Hematopoietic multipotent progenitor cell treated with erythropoietin and hydrocortisone succinate and interleukin-3 and kit ligand, for 6 days (in vitro differentiated cells): ENCODE measurements at regions not wholly inside any gene's neighbourhood (a gene's known extent, or its start where the extent isn't known, plus 50 kb on each side); places are given as distances from the start of the nearest gene placed in this dataset.
"Not testable (repeated sequence)": the region's sequence is repeated elsewhere in the genome, so short reads cannot be mapped to it uniquely, and the experiment has no call there.

ENCODE experiments used
- DNase-seq: peaks from one replicate; pipeline ENCODE4 v3.0.0-alpha.2; 2015

DNA sequence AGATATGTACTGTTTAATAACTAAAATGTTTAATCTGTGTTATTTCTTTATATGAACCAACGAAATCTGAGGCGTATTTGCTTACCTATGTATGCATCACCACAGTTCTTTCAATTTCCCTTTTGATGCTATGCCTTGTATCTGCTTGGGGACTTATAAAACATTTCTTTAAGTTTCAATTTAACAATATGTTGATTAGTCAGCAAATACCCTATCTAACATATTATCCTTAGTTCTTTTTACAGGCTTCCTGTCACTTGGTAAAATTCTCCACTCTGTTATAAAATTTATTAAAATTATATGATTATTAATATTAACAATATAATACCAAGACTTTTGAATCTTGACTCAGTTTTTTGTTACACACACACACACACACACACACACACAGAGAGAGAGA is 174.3 kb downstream of the CPS1 start:
- DNase-seq, result no peak

DNA sequence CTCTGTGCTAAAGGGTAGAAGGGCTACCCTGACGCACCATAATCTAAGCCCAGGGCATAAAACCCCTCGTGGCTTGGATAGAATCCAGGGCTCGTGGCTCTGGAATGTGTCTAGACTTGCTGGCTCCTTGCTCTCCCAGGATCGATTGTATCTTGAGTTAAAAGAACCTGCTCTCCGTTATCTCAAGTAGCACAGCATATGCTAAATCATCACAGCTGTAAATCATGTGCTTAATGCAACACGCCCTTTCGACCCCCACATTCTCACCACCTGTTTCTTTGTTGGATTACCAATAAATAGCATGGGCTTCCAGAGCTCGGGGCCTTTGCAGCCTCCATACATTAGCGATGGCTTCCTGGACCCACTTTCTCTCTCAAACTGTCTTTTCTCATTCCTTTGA is 190.4 kb downstream of the CPS1 start:
- DNase-seq, result not testable (repeated sequence)

DNA sequence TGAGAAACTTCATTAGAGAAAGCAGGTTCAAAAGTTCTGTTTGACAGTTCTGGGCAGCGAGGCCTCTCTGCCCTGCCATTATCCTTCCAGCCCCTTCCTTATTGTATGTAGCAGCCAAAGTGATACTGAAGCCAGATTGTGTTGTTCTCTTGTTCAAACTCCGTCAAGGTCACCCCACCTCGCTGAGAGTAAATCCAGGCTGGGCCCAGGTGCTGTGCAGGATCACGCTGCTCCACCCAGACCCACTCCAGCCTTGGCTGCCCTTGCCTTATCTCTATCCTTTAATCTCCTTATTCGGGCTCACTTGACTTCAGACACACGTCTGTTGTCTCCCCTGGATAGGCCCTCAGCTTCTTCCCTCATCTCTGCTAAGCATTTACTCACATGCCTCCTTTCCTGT is 196.1 kb downstream of the CPS1 start:
- DNase-seq, result no peak

GRCh38 chr2:210753386-210753785 is 197.0 kb downstream of the CPS1 start:
- no peak for DNase-seq

DNA sequence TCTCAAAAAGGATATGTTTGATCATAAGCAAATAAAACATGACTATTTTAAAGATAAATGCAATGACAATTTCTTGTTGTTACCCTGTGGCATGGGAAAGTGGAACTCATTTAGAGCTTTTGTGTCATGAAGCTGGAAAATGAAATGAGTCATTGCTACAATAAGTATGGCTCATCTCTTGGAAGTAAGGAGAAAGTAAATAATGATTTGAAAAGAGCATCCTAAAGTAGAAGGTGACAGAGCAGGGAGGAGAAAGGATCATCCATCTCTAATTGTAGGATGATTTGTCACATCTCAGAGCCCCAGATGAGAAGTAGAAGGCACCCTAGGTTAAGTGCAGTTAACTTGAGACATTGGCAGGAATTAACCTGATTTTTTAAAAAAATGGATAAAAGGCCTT is 200.5 kb downstream of the CPS1 start:
- DNase-seq, result no peak

- no peak for DNase-seq
Measured at GRCh38 chr2:210762604-210763588, 206.5 kb downstream of the CPS1 start.

DNA sequence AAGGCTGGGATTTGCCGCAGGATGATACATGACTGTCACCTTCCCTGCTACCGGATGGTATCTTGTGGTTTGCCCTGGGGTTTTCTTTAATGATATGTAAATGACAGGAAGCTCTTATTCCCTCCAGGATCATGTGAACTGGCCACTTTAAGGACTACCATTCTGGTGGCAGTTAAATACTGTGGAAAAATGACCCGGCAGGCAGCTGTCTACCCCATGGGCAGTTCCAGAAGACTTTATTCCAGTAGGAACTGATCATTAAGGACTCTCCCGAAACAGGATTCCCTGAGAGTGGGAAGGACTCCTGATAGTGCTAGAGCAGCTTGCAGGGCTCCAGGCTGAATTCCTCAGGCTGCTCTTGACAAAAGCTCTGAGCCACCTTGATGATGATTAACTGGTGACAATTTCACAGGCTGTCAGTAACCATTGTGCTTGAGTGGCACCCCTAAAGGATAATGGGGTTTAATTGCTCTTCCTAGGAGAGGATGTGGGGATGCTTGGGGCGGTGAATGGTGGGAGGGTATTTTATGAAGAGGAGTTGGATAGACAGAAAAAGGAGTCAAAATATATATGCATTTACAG is 212.0 kb downstream of the CPS1 start:
- DNase-seq, result no peak

- no peak for DNase-seq
Measured at GRCh38 chr2:210776756-210777155, 220.4 kb downstream of the CPS1 start.

- no peak for DNase-seq
Measured at GRCh38 chr2:210782222-210782621, 225.8 kb downstream of the CPS1 start.

DNA sequence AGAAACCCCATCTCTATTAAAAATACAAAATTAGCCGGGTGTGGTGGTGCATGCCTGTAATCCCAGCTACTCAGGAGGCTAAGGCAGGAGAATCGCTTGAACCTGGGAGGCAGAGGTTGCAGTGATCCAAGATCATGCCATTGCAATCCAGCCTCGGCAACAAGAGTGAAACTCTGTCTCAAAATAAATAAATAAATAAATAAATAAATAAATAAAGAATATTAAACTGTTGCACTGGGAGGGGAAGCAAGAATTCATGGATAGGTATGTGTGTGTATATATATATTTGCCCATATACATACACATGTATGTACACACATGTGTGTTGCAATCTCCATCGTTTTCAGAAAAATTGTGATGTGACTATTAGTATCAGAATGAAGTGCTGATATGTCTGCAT is 231.4 kb downstream of the CPS1 start:
- DNase-seq, result not testable (repeated sequence)

- DNase-seq, result no peak
Measured at GRCh38 chr2:210792000-210792399, 235.6 kb downstream of the CPS1 start.

DNA sequence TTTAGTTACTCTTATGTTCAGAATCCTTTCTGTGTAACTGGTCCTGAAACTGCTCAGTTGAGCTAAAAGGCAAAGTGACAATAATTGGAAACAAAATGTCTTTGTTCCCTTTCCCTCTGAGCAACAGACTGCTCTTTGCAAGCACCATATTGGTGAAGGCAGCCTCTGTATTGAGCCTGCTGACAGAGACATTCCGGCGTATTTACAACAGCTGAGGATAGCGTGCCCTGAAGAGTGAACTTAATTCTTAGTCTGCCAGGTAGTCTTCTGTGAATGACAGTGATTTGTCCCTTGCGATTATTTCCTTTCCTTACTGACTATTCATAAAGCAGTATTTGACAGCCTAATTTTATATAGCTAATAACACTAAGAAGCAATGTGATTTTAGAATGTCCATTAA is 239.1 kb downstream of the CPS1 start:
- DNase-seq, result no peak

DNA sequence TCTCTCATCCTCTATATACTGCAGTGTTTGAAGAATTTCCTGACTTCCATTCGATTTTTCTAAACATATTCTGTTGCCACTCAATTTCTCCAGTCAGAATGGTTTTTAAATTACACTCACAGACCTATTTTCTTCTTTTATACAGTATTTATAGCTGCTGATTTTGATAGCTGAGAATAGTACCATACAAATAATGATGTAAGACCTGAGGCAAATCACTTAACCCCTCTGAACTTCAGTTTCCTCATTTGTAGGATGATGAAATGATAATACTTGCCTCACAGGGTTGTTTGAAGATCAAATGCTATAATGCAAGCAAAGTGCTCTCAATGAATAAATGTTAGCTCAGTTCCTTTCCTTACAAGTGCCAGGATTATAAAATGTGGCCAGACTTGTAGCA is 241.8 kb downstream of the CPS1 start:
- no peak for DNase-seq

- no peak for DNase-seq
Measured at GRCh38 chr2:210814251-210815025, 258.0 kb downstream of the CPS1 start.

- no peak for DNase-seq
Measured at GRCh38 chr2:210816769-210817168, 260.4 kb downstream of the CPS1 start.

GRCh38 chr2:210818473-210818872 is 262.1 kb downstream of the CPS1 start:
- no peak for DNase-seq

DNA sequence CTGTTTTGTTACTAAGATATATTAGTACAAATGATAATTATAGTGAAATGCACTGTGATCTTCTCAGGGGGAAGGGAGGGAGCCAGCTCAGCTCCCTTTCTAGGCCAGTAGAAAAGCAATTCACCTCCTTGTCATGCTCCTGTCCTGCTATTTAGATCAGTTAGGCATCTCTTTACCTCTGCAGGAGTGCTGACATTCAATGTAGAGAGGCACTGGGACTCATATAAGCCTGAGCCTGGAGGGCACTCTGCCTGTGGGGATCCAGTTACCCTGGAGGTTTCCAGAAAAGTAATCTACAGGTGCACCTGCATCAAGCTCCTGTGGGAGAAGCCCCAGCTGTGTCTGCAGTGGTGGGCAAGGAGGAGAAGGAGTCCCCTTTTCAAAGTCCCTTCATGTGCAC is 277.0 kb downstream of the CPS1 start:
- no peak for DNase-seq

- DNase-seq, result no peak
Measured at GRCh38 chr2:210839034-210839433, 282.6 kb downstream of the CPS1 start.

GRCh38 chr2:210839450-210839849 is 283.1 kb downstream of the CPS1 start:
- DNase-seq, result no peak

DNA sequence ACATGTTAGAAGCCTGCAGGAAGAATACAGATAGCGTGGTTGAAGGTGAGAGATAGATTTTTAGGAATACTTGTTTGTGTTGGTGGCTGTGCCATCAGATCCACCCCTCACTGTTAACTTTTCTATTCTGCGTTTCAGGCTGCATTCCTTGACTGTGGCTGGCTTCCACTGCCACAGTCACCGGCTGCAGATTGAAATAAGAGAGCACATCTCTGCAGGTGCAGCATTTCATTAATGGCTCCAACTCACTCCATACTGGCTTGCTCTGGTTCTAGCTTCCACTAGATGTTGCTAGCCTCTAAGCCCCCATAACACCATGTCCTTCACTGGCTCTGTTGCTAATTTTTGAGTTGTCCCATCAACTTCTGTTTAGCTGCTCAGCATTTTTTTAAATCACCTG is 286.5 kb downstream of the CPS1 start:
- no peak for DNase-seq

DNA sequence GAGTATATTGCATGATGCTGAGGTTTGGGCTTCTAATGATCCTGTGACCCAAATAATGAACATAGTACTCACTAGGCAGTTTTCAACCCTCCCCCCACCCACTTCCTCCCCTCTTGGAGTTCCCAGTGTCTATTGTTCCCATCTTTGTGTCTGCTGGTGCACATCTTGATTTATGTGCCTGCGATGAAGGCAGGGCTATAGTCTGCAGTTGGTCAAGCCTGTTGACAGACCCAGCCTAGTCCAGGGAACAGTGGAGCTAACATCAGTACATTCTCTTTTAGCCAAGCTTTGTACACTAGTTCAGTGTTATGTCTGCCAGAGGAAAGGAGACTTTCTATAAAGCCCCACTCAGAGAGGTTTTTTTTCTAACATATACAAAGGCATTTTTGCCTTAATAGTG is 287.6 kb downstream of the CPS1 start:
- no peak for DNase-seq

GRCh38 chr2:210859314-210859713 is 302.9 kb downstream of the CPS1 start:
- no peak for DNase-seq

DNA sequence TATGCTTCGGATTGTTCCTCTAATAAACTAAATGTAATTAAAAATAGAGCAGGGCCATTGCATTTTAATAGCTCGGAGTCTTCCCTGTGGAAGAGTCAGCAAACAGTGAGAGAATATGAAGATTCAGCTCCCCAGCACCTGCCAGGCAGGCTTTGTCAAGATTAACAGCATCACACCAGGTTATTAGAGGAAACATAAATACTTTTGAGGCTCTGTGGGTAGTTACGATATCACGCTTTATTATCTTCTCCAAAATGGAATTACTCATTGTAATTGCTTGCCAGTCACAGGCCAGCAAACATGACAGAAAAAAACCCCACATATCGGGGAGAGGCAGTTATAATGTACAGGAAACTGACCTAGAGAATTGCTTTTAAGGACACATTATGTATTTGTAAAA is 303.9 kb downstream of the CPS1 start:
- DNase-seq, result no peak
